Endodermal cell (in vitro differentiated cells): ENCODE measurements at regions not wholly inside any gene's neighbourhood (a gene's known extent, or its start where the extent isn't known, plus 50 kb on each side); places are given as distances from the start of the nearest gene placed in this dataset.

Experiments used
- DNase-seq: peaks from one replicate; pipeline ENCODE4 v3.0.0-alpha.2; 2017
- H3K27ac ChIP-seq: 2 replicates; pipeline ENCODE4 v1.5.1; 2013; ENCODE audit warnings: mild to moderate bottlenecking, low read depth, low read length, moderate library complexity
- H3K27me3 ChIP-seq: 2 replicates; pipeline ENCODE4 v1.6.1; 2013; ENCODE audit warnings: mild to moderate bottlenecking, low read length, moderate library complexity; ENCODE audit not compliant: insufficient read depth, control insufficient read depth, poor library complexity, severe bottlenecking
- H3K36me3 ChIP-seq: 2 replicates; pipeline ENCODE4 v1.7.0; 2013; ENCODE audit warnings: mild to moderate bottlenecking, low read length, moderate library complexity; ENCODE audit not compliant: control insufficient read depth, insufficient read depth
- H3K4me1 ChIP-seq: one replicate; pipeline ENCODE4 v1.7.0; 2013; ENCODE audit warnings: low read length; ENCODE audit not compliant: control insufficient read depth, insufficient read depth
- H3K4me3 ChIP-seq: 2 replicates; pipeline ENCODE4 v1.5.1; 2013; ENCODE audit warnings: mild to moderate bottlenecking, low read length, moderate library complexity
- H3K9ac ChIP-seq: 2 replicates; pipeline ENCODE4 v1.6.1; 2013; ENCODE audit warnings: mild to moderate bottlenecking, low read length, moderate library complexity; ENCODE audit not compliant: poor library complexity, severe bottlenecking; ENCODE audit errors: extremely low read depth
- H3K9me3 ChIP-seq: 2 replicates; pipeline ENCODE4 v1.6.1; 2013; ENCODE audit warnings: mild to moderate bottlenecking, low read length, moderate library complexity; ENCODE audit not compliant: control insufficient read depth
- H3K27ac Mint-ChIP-seq: 2 replicates; pipeline ENCODE4 v1.8.0; 2020; ENCODE audit warnings: mixed read lengths
- H3K27me3 Mint-ChIP-seq: 2 replicates; pipeline ENCODE4 v1.8.0; 2021; ENCODE audit warnings: mild to moderate bottlenecking, mixed read lengths; ENCODE audit not compliant: insufficient read depth
- H3K36me3 Mint-ChIP-seq: 2 replicates; pipeline ENCODE4 v1.8.0; 2020; ENCODE audit warnings: low read depth, mixed read lengths
- H3K4me1 Mint-ChIP-seq: 2 replicates; pipeline ENCODE4 v1.8.0; 2020; ENCODE audit warnings: mixed read lengths
- H3K4me3 Mint-ChIP-seq: 2 replicates; pipeline ENCODE4 v1.8.0; 2020; ENCODE audit warnings: mild to moderate bottlenecking, moderate library complexity, mixed read lengths
- H3K9me3 Mint-ChIP-seq: 2 replicates; pipeline ENCODE4 v1.8.0; 2020; ENCODE audit warnings: mild to moderate bottlenecking, mixed read lengths
- CTCF ChIP-seq: fragments of 200-600 bp; sonication (generic); conservative IDR thresholded peaks from 2 replicates; pipeline ENCODE4 v1.5.0; 2021; ENCODE audit warnings: antibody characterized with exemption, mild to moderate bottlenecking
- WGBS, 2 experiments: methylation state at CpG; one replicate each; pipeline versions ENCODE4 v1.1.5 to v1.1.7; 2013; ENCODE audit warnings: missing lambda C conversion rate in 2 of 2, mixed read lengths in 1 of 2; ENCODE audit not compliant: insufficient coverage in 1 of 2, insufficient read length in 1 of 2; 5-methylcytosine and 5-hydroxymethylcytosine counted together

- WGBS, 2 experiments = 100% methylated on average over 1 of the region's 1 CpG; no CpG with 5 or more reads in 1 of the 2 experiments
- Histone ChIP-seq H3K4me1 (no peaks in the 10 kb centered on the region), H3K4me3 (no peak overlapping the region), H3K9me3 (no peaks in the 10 kb centered on the region), H3K27ac (no peak overlapping the region), H3K36me3 (peaks cover 43% of the 10 kb centered on the region), H3K9ac (no peak overlapping the region), H3K27me3 (no peaks in the 10 kb centered on the region)
- H3K27me3 Mint-ChIP-seq = no peaks in the 10 kb centered on the region
- peaks cover 31% of the 10 kb centered on the region for H3K36me3 Mint-ChIP-seq
- peaks cover 41% of the 10 kb centered on the region for H3K9me3 Mint-ChIP-seq
- no peak for TF ChIP-seq CTCF
- no peaks in the 10 kb centered on the region for H3K4me1 Mint-ChIP-seq
- DNase-seq = no peak
- no peak overlapping the region for H3K27ac Mint-ChIP-seq
- H3K4me3 Mint-ChIP-seq = no peak overlapping the region
These were observed 622.9 kb upstream of the DIPK2B start for GRCh38 chrX:45823536-45823935.

- no peak overlapping the region for H3K4me3 ChIP-seq
- Mint-ChIP-seq H3K27ac (no peak overlapping the region), H3K9me3 (peaks cover 42% of the 10 kb centered on the region), H3K4me1 (no peaks in the 10 kb centered on the region), H3K4me3 (no peak overlapping the region), H3K36me3 (peaks cover 41% of the 10 kb centered on the region), H3K27me3 (no peaks in the 10 kb centered on the region)
- no peaks in the 10 kb centered on the region for H3K27me3 ChIP-seq
- peaks cover 47% of the 10 kb centered on the region for H3K36me3 ChIP-seq
- no peak for TF ChIP-seq CTCF
- H3K4me1 ChIP-seq = no peaks in the 10 kb centered on the region
- no peak overlapping the region for H3K27ac ChIP-seq
- H3K9ac ChIP-seq = no peak overlapping the region
- H3K9me3 ChIP-seq = no peaks in the 10 kb centered on the region
- WGBS, 2 experiments = 86% methylated on average over 3 of the region's 3 CpGs; no CpG with 5 or more reads in 1 of the 2 experiments
- no peak for DNase-seq
These were observed 621.4 kb upstream of the DIPK2B start for GRCh38 chrX:45822124-45822523.

- Mint-ChIP-seq H3K27ac (no peak overlapping the region), H3K36me3 (peaks cover 49% of the 10 kb centered on the region), H3K4me1 (no peaks in the 10 kb centered on the region), H3K9me3 (peaks cover 52% of the 10 kb centered on the region), H3K27me3 (no peaks in the 10 kb centered on the region), H3K4me3 (no peak overlapping the region)
- Histone ChIP-seq H3K27ac (no peak overlapping the region), H3K4me3 (no peak overlapping the region), H3K36me3 (peaks cover 37% of the 10 kb centered on the region), H3K27me3 (no peaks in the 10 kb centered on the region), H3K9ac (no peak overlapping the region), H3K9me3 (no peaks in the 10 kb centered on the region), H3K4me1 (no peaks in the 10 kb centered on the region)
- WGBS, 2 experiments = 100% methylated on average over 1 of the region's 2 CpGs; no CpG with 5 or more reads in 1 of the 2 experiments
- no peak for TF ChIP-seq CTCF
- DNase-seq = no peak
These were observed 618.2 kb upstream of the DIPK2B start for GRCh38 chrX:45818913-45819312.
